ENCODE measurements at regions not wholly inside any gene's neighbourhood (a gene's known extent, or its start where the extent isn't known, plus 50 kb on each side); places are given as distances from the start of the nearest gene placed in this dataset.
"Not testable (repeated sequence)": the region's sequence is repeated elsewhere in the genome, so short reads cannot be mapped to it uniquely, and the experiment has no call there.

GRCh38 chr1:223041481-223041880 is 101.6 kb downstream of the TLR5 start:
- ATAC-seq (ENCODE audit: low FRiP score) (no peak), DNase-seq (ENCODE audit: low spot score) (no peak)
- no peak for TF ChIP-seq CTCF (IDR thresholded peaks at IDR 0.05)

GRCh38 chr1:223045164-223045957 is 97.7 kb downstream of the TLR5 start:
- no peak for ATAC-seq (ENCODE audit: low FRiP score)
- no peak for DNase-seq (ENCODE audit: low spot score)
- no peak for TF ChIP-seq CTCF (IDR thresholded peaks at IDR 0.05)

GRCh38 chr1:223046011-223046410 is 97.0 kb downstream of the TLR5 start:
- no peak for TF ChIP-seq CTCF (IDR thresholded peaks at IDR 0.05)
- no peak for ATAC-seq (ENCODE audit: low FRiP score)
- no peak for DNase-seq (ENCODE audit: low spot score)

GRCh38 chr1:223046463-223046862 is 96.6 kb downstream of the TLR5 start:
- DNase-seq (ENCODE audit: low spot score); ATAC-seq (ENCODE audit: low FRiP score): not testable (repeated sequence)

- DNase-seq (ENCODE audit: low spot score), result no peak
- no peak for TF ChIP-seq CTCF (IDR thresholded peaks at IDR 0.05)
- no peak for ATAC-seq (ENCODE audit: low FRiP score)
Observed at GRCh38 chr1:223048026-223048425, 95.0 kb downstream of the TLR5 start.

GRCh38 chr1:223052462-223052861 is 90.6 kb downstream of the TLR5 start:
- no peak for TF ChIP-seq CTCF (IDR thresholded peaks at IDR 0.05)
- no peak for DNase-seq (ENCODE audit: low spot score)
- no peak for ATAC-seq (ENCODE audit: low FRiP score)

DNA sequence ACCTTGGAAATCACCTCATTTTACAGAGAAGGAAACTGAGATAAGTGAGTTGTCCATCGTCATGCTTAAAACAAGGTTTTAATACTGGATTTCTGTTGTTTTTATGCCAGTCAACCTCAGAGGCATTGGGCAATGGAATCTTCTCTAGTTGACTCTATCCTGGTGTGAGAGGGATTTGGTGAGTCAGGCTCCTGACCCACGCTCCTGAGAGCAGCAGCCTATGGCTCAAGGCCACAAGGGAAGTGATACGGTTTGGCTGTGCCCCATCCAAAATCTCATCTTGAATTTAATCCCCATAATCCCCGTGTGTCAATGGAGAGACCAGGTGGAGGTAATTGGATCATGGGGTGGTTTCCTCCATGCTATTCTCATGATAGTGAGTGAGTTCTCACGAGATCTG is 90.1 kb downstream of the TLR5 start:
- no peak for DNase-seq (ENCODE audit: low spot score)
- ATAC-seq (ENCODE audit: low FRiP score), result no peak
- TF ChIP-seq CTCF (IDR thresholded peaks at IDR 0.05), result no peak
